ENCODE measurements at regions not wholly inside any gene's neighbourhood (a gene's known extent, or its start where the extent isn't known, plus 50 kb on each side); places are given as distances from the start of the nearest gene placed in this dataset.

- Histone ChIP-seq H3K4me1 (replicated peaks in 1 of 4; ENCODE audit: control insufficient read depth in 3 of 4, insufficient read depth in 4 of 4, low read length in 3 of 4) (no peaks in the 10 kb centered on the region), H2BK20ac (ENCODE audit: low read length) (no peak overlapping the region), H2BK12ac (ENCODE audit: low read depth, low read length) (no peak overlapping the region), H3K23ac (ENCODE audit: insufficient read length) (no peak overlapping the region), H2AFZ (ENCODE audit: low read length) (no peak overlapping the region), H3K4me2 (ENCODE audit: insufficient read depth in 1 of 2, low read depth in 2 of 2, low read length in 2 of 2) (no peak overlapping the region), H3K18ac (ENCODE audit: extremely low read depth, low read length) (no peak overlapping the region), H3K56ac (replicated peaks; ENCODE audit: insufficient read length, low read depth, low read length) (no peak overlapping the region), H3K27ac (ENCODE audit: low read depth, low read length) (no peak overlapping the region), H3K23me2 (ENCODE audit: low read depth, low read length) (no peaks in the 10 kb centered on the region), H4K91ac (replicated peaks; ENCODE audit: insufficient read length, low read length) (no peak overlapping the region), H2BK120ac (replicated peaks; ENCODE audit: low read depth, low read length) (no peak overlapping the region), H3K27me3 (replicated peaks in 1 of 4; ENCODE audit: control insufficient read depth in 3 of 4, extremely low read depth in 1 of 4, insufficient read depth in 3 of 4, low read length in 3 of 4) (no peaks in the 10 kb centered on the region), H3K79me1 (ENCODE audit: low read depth, low read length) (no peaks in the 10 kb centered on the region), H4K8ac (ENCODE audit: extremely low read depth, insufficient read depth, low read length) (no peak overlapping the region), H4K20me1 (replicated peaks in 1 of 2; ENCODE audit: control insufficient read depth in 1 of 2, insufficient read depth in 2 of 2, low read length in 2 of 2) (no peaks in the 10 kb centered on the region), H2BK15ac (ENCODE audit: low read length) (no peak overlapping the region), H3K79me2 (ENCODE audit: control insufficient read depth in 1 of 2, insufficient read depth in 2 of 2, low read length in 2 of 2) (no peaks in the 10 kb centered on the region), H2BK5ac (ENCODE audit: low read depth, low read length) (no peak overlapping the region), H3K9me3 (ENCODE audit: insufficient read depth in 2 of 2, low read depth in 1 of 2, low read length in 1 of 2) (0 out of 4 replicates have a peak, but pooled peaks cover 0 to 3% of the 10 kb centered on the region in 2 experiments), H3K14ac (ENCODE audit: insufficient read length) (no peak overlapping the region), H3K4ac (replicated peaks; ENCODE audit: insufficient read length, low read depth, low read length) (no peak overlapping the region), H3K4me3 (ENCODE audit: extremely low read depth in 1 of 4, insufficient read depth in 2 of 4, low read depth in 3 of 4, low read length in 4 of 4) (no peak overlapping the region), H3K36me3 (ENCODE audit: control insufficient read depth in 2 of 4, insufficient read depth in 4 of 4, low read length in 3 of 4) (no peaks in the 10 kb centered on the region), H4K5ac (ENCODE audit: insufficient read length, low read depth, low read length) (no peak overlapping the region), H2AK5ac (ENCODE audit: low read depth, low read length) (no peak overlapping the region), H3K9ac (replicated peaks in 1 of 4; ENCODE audit: extremely low read depth in 1 of 4, low read depth in 3 of 4, low read length in 3 of 4) (no peak overlapping the region)
- CTCF ChIA-PET (ENCODE audit: partially characterized antibody) = interaction anchor here (0.9 kb wide), 1 partner anchor 179 kb away, joined by 3 read pairs; no protein-coding TSS in a partner anchor
- FAIRE-seq (no peak), DNase-seq (ENCODE audit: low read depth in 1 of 2, low spot score in 2 of 2) (peak in 1 of 2 experiments; percentile 17)
- POLR2A ChIA-PET (ENCODE audit: partially characterized antibody) = no interaction called here
- TF ChIP-seq SIN3A (conservative IDR thresholded peaks at IDR 0.05 in 1 of 2, IDR thresholded peaks at IDR 0.05 in 1 of 2; ENCODE audit: low read depth in 1 of 2, low read length in 2 of 2) (no peak), YY1 (IDR thresholded peaks at IDR 0.05; ENCODE audit: low read depth, low read length) (no peak), CREB1 (IDR thresholded peaks at IDR 0.05) (no peak), PHF8 (conservative IDR thresholded peaks at IDR 0.05; ENCODE audit: low read depth, low read length) (no peak)
- 90% methylated on average over 12 of the region's 12 CpGs; no CpG with 5 or more reads in 1 of the 2 experiments for WGBS, 2 experiments (ENCODE audit: extremely low coverage in 1 of 2, insufficient coverage in 1 of 2, insufficient read length in 1 of 2, insufficient replicate concordance in 2 of 2, low coverage in 1 of 2, low lambda C conversion rate in 2 of 2, missing lambda C conversion rate in 1 of 2)
Observed at GRCh38 chr20:11001764-11002540, 328.2 kb upstream of the JAG1 start.

All from H1 (cell line).